Activated naive CD4-positive, alpha-beta T cell treated with anti-CD3 and anti-CD28 coated beads, Interleukin-2, amount 50 U/mL, for 24 hours (primary cell): ENCODE measurements at regions not wholly inside any gene's neighbourhood (a gene's known extent, or its start where the extent isn't known, plus 50 kb on each side); places are given as distances from the start of the nearest gene placed in this dataset.

ENCODE experiments used
- H3K27ac Mint-ChIP-seq: one replicate; pipeline ENCODE4 v1.8.0; 2021; ENCODE audit warnings: mild to moderate bottlenecking, mixed read lengths
- H3K27me3 Mint-ChIP-seq: one replicate; pipeline ENCODE4 v1.8.0; 2021; ENCODE audit warnings: mixed read lengths
- H3K36me3 Mint-ChIP-seq: one replicate; pipeline ENCODE4 v1.8.0; 2021; ENCODE audit warnings: mixed read lengths
- H3K4me1 Mint-ChIP-seq: one replicate; pipeline ENCODE4 v1.8.0; 2021; ENCODE audit warnings: mixed read lengths
- H3K4me3 Mint-ChIP-seq: one replicate; pipeline ENCODE4 v1.8.0; 2021; ENCODE audit warnings: mild to moderate bottlenecking, mixed read lengths
- H3K9me3 Mint-ChIP-seq: one replicate; pipeline ENCODE4 v1.8.0; 2021; ENCODE audit warnings: mixed read lengths

GRCh38 chr4:130124066-130124465, 1028.1 kb downstream of the C4orf33 start:
- Mint-ChIP-seq H3K4me3 (no peak overlapping the region), H3K36me3 (no peaks in the 10 kb centered on the region), H3K9me3 (peaks cover 5% of the 10 kb centered on the region), H3K4me1 (no peaks in the 10 kb centered on the region), H3K27me3 (no peaks in the 10 kb centered on the region), H3K27ac (no peak overlapping the region)

- no peaks in the 10 kb centered on the region for H3K27me3 Mint-ChIP-seq
- H3K4me1 Mint-ChIP-seq, result no peaks in the 10 kb centered on the region
- H3K9me3 Mint-ChIP-seq, result peaks cover 5% of the 10 kb centered on the region
- H3K4me3 Mint-ChIP-seq, result no peak overlapping the region
- H3K27ac Mint-ChIP-seq, result no peak overlapping the region
- H3K36me3 Mint-ChIP-seq, result no peaks in the 10 kb centered on the region
Measured at GRCh38 chr4:130125467-130125866, 1029.5 kb downstream of the C4orf33 start.

GRCh38 chr4:130127297-130127696, 1031.3 kb downstream of the C4orf33 start:
- H3K4me3 Mint-ChIP-seq, result no peak overlapping the region
- no peaks in the 10 kb centered on the region for H3K27me3 Mint-ChIP-seq
- H3K27ac Mint-ChIP-seq, result no peak overlapping the region
- no peaks in the 10 kb centered on the region for H3K4me1 Mint-ChIP-seq
- H3K9me3 Mint-ChIP-seq, result peaks cover 5% of the 10 kb centered on the region
- no peaks in the 10 kb centered on the region for H3K36me3 Mint-ChIP-seq

GRCh38 chr4:130131536-130131935, 1035.6 kb downstream of the C4orf33 start:
- no peak overlapping the region for H3K4me3 Mint-ChIP-seq
- H3K9me3 Mint-ChIP-seq, result peaks cover 14% of the 10 kb centered on the region
- no peaks in the 10 kb centered on the region for H3K4me1 Mint-ChIP-seq
- no peaks in the 10 kb centered on the region for H3K27me3 Mint-ChIP-seq
- H3K36me3 Mint-ChIP-seq, result no peaks in the 10 kb centered on the region
- no peak overlapping the region for H3K27ac Mint-ChIP-seq

- H3K27ac Mint-ChIP-seq, result no peak overlapping the region
- H3K4me1 Mint-ChIP-seq, result no peaks in the 10 kb centered on the region
- no peaks in the 10 kb centered on the region for H3K27me3 Mint-ChIP-seq
- no peaks in the 10 kb centered on the region for H3K9me3 Mint-ChIP-seq
- no peaks in the 10 kb centered on the region for H3K36me3 Mint-ChIP-seq
- no peak overlapping the region for H3K4me3 Mint-ChIP-seq
Measured at GRCh38 chr4:130141651-130142050, 1045.7 kb downstream of the C4orf33 start.

- no peaks in the 10 kb centered on the region for H3K36me3 Mint-ChIP-seq
- no peaks in the 10 kb centered on the region for H3K4me1 Mint-ChIP-seq
- no peak overlapping the region for H3K27ac Mint-ChIP-seq
- peaks cover 5% of the 10 kb centered on the region for H3K9me3 Mint-ChIP-seq
- no peaks in the 10 kb centered on the region for H3K27me3 Mint-ChIP-seq
- H3K4me3 Mint-ChIP-seq, result no peak overlapping the region
Measured at GRCh38 chr4:130143656-130144055, 1047.7 kb downstream of the C4orf33 start.

GRCh38 chr4:130146773-130147172, 1050.8 kb downstream of the C4orf33 start:
- H3K9me3 Mint-ChIP-seq, result peaks cover 15% of the 10 kb centered on the region
- no peaks in the 10 kb centered on the region for H3K27me3 Mint-ChIP-seq
- no peaks in the 10 kb centered on the region for H3K36me3 Mint-ChIP-seq
- no peak overlapping the region for H3K4me3 Mint-ChIP-seq
- H3K4me1 Mint-ChIP-seq, result no peaks in the 10 kb centered on the region
- H3K27ac Mint-ChIP-seq, result no peak overlapping the region

GRCh38 chr4:130147641-130148040, 1051.7 kb downstream of the C4orf33 start:
- H3K27me3 Mint-ChIP-seq, result no peaks in the 10 kb centered on the region
- no peaks in the 10 kb centered on the region for H3K36me3 Mint-ChIP-seq
- H3K9me3 Mint-ChIP-seq, result peaks cover 18% of the 10 kb centered on the region
- no peaks in the 10 kb centered on the region for H3K4me1 Mint-ChIP-seq
- no peak overlapping the region for H3K4me3 Mint-ChIP-seq
- no peak overlapping the region for H3K27ac Mint-ChIP-seq

- no peak overlapping the region for H3K4me3 Mint-ChIP-seq
- H3K4me1 Mint-ChIP-seq, result no peaks in the 10 kb centered on the region
- H3K36me3 Mint-ChIP-seq, result no peaks in the 10 kb centered on the region
- H3K27me3 Mint-ChIP-seq, result no peaks in the 10 kb centered on the region
- peaks cover 20% of the 10 kb centered on the region for H3K9me3 Mint-ChIP-seq
- H3K27ac Mint-ChIP-seq, result no peak overlapping the region
Measured at GRCh38 chr4:130154901-130155300, 1058.9 kb downstream of the C4orf33 start.

- no peaks in the 10 kb centered on the region for H3K27me3 Mint-ChIP-seq
- H3K4me3 Mint-ChIP-seq, result no peak overlapping the region
- peaks cover 9% of the 10 kb centered on the region for H3K9me3 Mint-ChIP-seq
- no peaks in the 10 kb centered on the region for H3K36me3 Mint-ChIP-seq
- H3K4me1 Mint-ChIP-seq, result no peaks in the 10 kb centered on the region
- H3K27ac Mint-ChIP-seq, result no peak overlapping the region
Measured at GRCh38 chr4:130163701-130164100, 1067.7 kb downstream of the C4orf33 start.

- no peaks in the 10 kb centered on the region for H3K27me3 Mint-ChIP-seq
- peaks cover 6% of the 10 kb centered on the region for H3K9me3 Mint-ChIP-seq
- no peak overlapping the region for H3K4me3 Mint-ChIP-seq
- no peaks in the 10 kb centered on the region for H3K36me3 Mint-ChIP-seq
- no peak overlapping the region for H3K27ac Mint-ChIP-seq
- H3K4me1 Mint-ChIP-seq, result no peaks in the 10 kb centered on the region
Measured at GRCh38 chr4:130165381-130165780, 1069.4 kb downstream of the C4orf33 start.

- Mint-ChIP-seq H3K4me3 (no peak overlapping the region), H3K4me1 (no peaks in the 10 kb centered on the region), H3K36me3 (no peaks in the 10 kb centered on the region), H3K27me3 (no peaks in the 10 kb centered on the region), H3K27ac (no peak overlapping the region), H3K9me3 (peaks cover 6% of the 10 kb centered on the region)
Measured at GRCh38 chr4:130172156-130172555, 1076.2 kb downstream of the C4orf33 start.

GRCh38 chr4:130178106-130178505, 1082.2 kb downstream of the C4orf33 start:
- H3K4me3 Mint-ChIP-seq, result no peak overlapping the region

GRCh38 chr4:130183096-130183495, 1087.1 kb downstream of the C4orf33 start:
- Mint-ChIP-seq H3K27ac (no peak overlapping the region), H3K36me3 (no peaks in the 10 kb centered on the region), H3K4me3 (no peak overlapping the region), H3K9me3 (peaks cover 4% of the 10 kb centered on the region), H3K27me3 (no peaks in the 10 kb centered on the region), H3K4me1 (no peaks in the 10 kb centered on the region)

More at GRCh38 chr4:130178106-130178505, 1082.2 kb downstream of the C4orf33 start:
- no peaks in the 10 kb centered on the region for H3K4me1 Mint-ChIP-seq
- no peaks in the 10 kb centered on the region for H3K9me3 Mint-ChIP-seq
- H3K27me3 Mint-ChIP-seq, result no peaks in the 10 kb centered on the region
- H3K36me3 Mint-ChIP-seq, result no peaks in the 10 kb centered on the region
- H3K27ac Mint-ChIP-seq, result no peak overlapping the region

GRCh38 chr4:130183766-130184165, 1087.8 kb downstream of the C4orf33 start:
- Mint-ChIP-seq H3K27ac (no peak overlapping the region), H3K9me3 (peaks cover 4% of the 10 kb centered on the region), H3K4me3 (no peak overlapping the region), H3K4me1 (no peaks in the 10 kb centered on the region), H3K36me3 (no peaks in the 10 kb centered on the region), H3K27me3 (no peaks in the 10 kb centered on the region)

GRCh38 chr4:130185123-130185522, 1089.2 kb downstream of the C4orf33 start:
- H3K27ac Mint-ChIP-seq, result no peak overlapping the region
- no peaks in the 10 kb centered on the region for H3K4me1 Mint-ChIP-seq
- H3K36me3 Mint-ChIP-seq, result no peaks in the 10 kb centered on the region
- peaks cover 4% of the 10 kb centered on the region for H3K9me3 Mint-ChIP-seq
- peaks cover 1% of the 10 kb centered on the region for H3K27me3 Mint-ChIP-seq
- H3K4me3 Mint-ChIP-seq, result no peak overlapping the region

- H3K4me1 Mint-ChIP-seq, result no peaks in the 10 kb centered on the region
- H3K36me3 Mint-ChIP-seq, result no peaks in the 10 kb centered on the region
- peaks cover 4% of the 10 kb centered on the region for H3K9me3 Mint-ChIP-seq
- peaks cover 1% of the 10 kb centered on the region for H3K27me3 Mint-ChIP-seq
- H3K27ac Mint-ChIP-seq, result no peak overlapping the region
- no peak overlapping the region for H3K4me3 Mint-ChIP-seq
Measured at GRCh38 chr4:130186931-130187330, 1091.0 kb downstream of the C4orf33 start.
